IPS-NIHi7 (cell line): ENCODE measurements at regions not wholly inside any gene's neighbourhood (a gene's known extent, or its start where the extent isn't known, plus 50 kb on each side); places are given as distances from the start of the nearest gene placed in this dataset.
"Not testable (repeated sequence)": the region's sequence is repeated elsewhere in the genome, so short reads cannot be mapped to it uniquely, and the experiment has no call there.

Experiments
- DNase-seq: peaks from one replicate; pipeline ENCODE4 v3.0.0; 2012; ENCODE audit warnings: mixed read lengths; ENCODE audit errors: extremely low spot score

- no peak for DNase-seq
Observed at GRCh38 chr1:80214888-80215540, 1208.5 kb upstream of the ADGRL4 start.

DNA sequence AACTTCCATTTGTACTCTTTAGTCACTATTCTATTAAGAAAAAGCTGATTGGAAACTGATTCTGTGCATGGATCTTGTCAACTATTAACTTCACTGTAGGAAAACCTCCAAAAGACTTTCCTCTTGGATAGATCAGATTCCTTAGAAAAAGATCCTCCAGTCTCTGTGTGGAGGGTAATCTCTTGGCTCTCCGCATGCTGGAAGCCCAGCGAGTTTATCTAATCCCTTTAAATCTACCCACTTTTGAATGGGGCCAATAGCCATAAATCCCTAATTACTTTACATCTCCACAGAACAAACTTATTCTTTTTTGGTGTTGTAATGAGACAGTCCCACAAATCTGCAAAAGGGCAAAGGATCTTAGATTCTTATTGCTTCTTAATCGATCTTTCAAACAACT is 1206.4 kb upstream of the ADGRL4 start:
- DNase-seq: no peak

GRCh38 chr1:80211691-80212380 is 1205.3 kb upstream of the ADGRL4 start:
- DNase-seq: no peak

DNA sequence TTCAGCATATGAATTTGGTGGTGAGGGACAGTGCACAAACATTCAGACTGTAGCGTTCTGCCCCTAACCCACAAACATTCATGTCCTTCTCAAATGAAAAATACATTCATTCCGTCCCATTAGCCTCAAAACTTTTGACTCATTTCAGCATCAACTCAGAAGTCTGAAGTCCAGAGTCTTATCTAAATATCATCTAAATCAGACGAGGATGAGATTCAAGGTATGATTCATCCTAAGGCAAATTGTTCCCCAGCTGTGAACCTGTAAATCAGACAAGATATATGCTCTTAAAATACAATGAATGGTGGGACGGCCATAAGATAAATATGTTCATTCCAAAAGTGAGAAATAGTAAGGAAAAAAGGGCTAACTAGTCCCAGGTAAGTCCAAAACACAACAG is 1195.6 kb upstream of the ADGRL4 start:
- DNase-seq: no peak

DNA sequence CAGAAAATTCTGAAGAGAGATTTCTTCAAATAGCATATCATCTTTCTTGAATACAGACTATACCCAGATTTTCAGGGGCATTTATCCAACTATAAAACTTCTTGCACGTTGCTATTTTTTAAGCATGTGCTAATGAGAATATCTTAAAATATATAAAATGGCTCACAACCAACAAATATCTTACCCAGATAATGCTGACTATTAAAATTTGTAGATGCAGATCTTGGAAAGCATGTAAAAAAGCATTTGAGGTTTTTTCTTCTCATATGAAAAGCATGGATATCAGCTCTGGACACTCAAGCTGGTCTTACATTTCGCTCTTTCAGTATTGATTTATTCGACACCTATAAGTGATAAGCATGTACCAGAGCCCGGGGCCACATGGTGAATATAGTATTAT is 1187.7 kb upstream of the ADGRL4 start:
- DNase-seq: no peak

GRCh38 chr1:80181418-80181817 is 1174.9 kb upstream of the ADGRL4 start:
- DNase-seq: peak; percentile 9

- no peak for DNase-seq
Observed at GRCh38 chr1:80171631-80172030, 1165.1 kb upstream of the ADGRL4 start.

DNA sequence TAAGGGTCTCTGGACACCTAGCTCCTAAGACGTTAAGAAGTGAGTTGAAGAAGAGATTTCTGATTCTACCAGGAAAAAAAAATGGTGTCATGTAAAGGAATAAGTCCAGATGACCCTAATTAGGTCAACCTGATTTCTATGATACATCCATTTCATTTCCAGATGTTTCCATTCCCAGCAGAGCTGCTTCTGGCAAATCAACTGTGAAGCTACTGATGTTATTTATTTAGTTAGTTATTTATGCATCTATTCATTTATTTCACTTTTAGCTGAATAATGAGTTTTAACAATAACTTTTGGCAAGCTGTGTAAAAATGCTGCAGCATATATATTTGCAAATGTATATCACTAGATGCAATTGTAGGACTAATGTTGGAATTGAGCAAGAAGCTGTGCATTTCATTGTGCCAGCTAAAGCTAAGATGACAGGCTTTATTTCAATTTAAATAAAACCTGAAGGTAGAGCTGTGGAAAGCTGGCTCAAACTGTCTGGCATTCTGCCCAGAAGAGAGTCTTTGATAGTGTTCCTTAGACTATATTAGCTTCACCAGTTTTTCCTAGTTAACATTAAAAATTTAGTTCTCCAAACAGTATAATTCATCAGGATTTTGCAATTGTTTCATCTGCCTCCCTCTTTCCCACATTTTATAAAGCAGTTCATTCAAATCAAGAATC is 1164.4 kb upstream of the ADGRL4 start:
- no peak for DNase-seq

GRCh38 chr1:80164150-80164549 is 1157.6 kb upstream of the ADGRL4 start:
- DNase-seq: no peak

DNA sequence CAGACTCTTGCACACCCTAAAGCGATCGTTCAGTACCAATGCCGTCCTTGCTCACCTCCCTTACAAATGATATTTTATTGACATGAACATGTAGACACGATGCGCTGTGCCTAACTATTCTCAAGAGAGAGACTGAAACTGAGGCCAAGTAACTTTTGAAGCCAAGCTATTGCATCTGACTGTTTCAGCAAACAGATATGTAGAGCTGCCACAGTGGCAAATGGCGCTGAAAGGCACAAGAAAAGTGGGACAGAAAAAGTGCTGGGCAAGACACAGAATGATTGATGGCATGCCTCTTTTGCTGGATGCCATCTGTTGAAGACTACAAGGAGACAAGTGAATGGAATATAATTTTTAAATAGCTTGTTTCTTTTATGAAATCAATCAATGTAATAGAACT is 1157.2 kb upstream of the ADGRL4 start:
- no peak for DNase-seq

- no peak for DNase-seq
Observed at GRCh38 chr1:80158771-80159170, 1152.2 kb upstream of the ADGRL4 start.

GRCh38 chr1:80158266-80158665 is 1151.7 kb upstream of the ADGRL4 start:
- no peak for DNase-seq

DNA sequence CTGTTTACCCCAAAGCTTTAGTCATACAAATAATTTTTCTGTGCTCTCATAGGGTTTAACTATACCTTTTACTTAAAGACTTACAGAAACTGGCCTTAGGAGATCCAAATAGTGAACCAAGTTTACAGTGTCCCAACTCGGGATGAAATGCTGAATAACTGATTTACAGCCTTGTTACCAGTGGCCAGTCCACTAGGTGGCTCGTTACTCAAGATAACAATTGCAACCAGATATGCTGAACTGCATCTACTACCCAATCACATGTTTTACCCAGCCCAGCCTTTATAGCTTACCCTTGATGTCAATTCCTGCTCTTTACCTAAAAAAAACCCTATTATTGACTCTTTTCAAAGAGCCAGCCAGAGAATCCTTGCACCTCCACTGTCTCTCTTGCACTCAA is 1148.8 kb upstream of the ADGRL4 start:
- peak; percentile 50 for DNase-seq

GRCh38 chr1:80154176-80154575 is 1147.6 kb upstream of the ADGRL4 start:
- DNase-seq: no peak

GRCh38 chr1:80153762-80154161 is 1147.2 kb upstream of the ADGRL4 start:
- DNase-seq: no peak

DNA sequence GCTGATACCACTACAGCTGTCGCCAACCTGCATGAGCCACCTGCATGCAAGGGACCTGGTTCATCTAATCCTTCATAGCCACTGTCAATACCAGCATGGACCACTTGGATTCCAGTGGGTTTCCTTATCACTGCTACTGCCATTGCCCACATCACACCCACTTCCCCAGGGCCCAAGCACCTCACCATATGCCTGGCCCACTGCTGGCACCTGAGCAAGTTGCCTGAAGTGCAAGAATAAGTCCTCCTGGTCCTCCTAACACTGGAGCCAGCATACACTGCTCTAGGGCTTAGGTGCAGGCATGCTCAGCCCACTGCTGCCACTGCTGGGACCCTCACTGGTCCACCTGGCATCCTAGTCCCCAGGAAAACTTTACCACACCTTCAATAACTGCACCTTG is 1136.8 kb upstream of the ADGRL4 start:
- DNase-seq: no peak

GRCh38 chr1:80137946-80138602 is 1131.5 kb upstream of the ADGRL4 start:
- DNase-seq: not testable (repeated sequence)

DNA sequence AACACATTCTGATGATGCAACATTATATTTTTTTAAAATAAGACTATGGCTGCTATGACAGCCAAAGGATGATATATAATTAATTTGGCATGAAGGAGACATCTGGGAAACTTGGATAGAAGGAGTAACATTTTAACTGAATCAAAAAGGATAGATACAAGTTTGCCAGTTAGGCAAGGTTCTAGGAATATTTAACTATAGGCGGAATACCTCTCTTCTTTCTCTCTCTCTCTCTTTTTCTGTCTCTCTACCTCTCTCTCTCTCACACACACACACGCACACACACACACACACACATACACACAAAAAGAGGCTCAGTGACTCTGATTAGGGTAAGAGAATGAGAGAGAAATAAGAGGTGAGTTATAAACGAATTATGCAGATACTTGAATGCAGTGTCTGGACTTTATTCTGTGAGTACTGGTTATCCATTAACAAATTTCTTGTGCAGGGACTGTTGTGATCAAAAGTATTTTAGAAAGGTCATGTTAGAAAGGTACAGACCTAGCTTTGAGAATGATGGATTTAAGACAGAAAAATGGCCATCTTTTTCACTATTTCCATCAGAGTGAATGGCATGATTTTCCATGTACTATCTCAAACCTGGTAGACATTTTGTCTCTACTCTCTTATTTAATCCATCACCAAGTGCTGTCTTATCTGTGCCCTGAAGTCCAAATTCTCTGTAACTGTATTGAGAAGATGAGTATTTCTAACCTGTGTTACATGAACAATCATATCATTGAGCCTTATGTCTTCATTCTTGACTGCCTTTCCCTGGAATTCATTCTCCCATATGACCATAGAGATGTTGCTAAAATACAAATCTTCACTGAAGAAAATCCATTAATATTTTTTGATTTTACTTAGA is 1106.9 kb upstream of the ADGRL4 start:
- DNase-seq: no peak

GRCh38 chr1:80101159-80101558 is 1094.6 kb upstream of the ADGRL4 start:
- no peak for DNase-seq

GRCh38 chr1:80099713-80100112 is 1093.2 kb upstream of the ADGRL4 start:
- DNase-seq: no peak

- no peak for DNase-seq
Observed at GRCh38 chr1:80085067-80085466, 1078.5 kb upstream of the ADGRL4 start.

- DNase-seq: no peak
Observed at GRCh38 chr1:80083892-80084291, 1077.4 kb upstream of the ADGRL4 start.
